Endothelial cell (in vitro differentiated cells): ENCODE measurements at regions not wholly inside any gene's neighbourhood (a gene's known extent, or its start where the extent isn't known, plus 50 kb on each side); places are given as distances from the start of the nearest gene placed in this dataset.

Experiments
- DNase-seq: peaks from one replicate; pipeline ENCODE4 v3.0.0; 2021; ENCODE audit warnings: low spot score
- H3K27ac Mint-ChIP-seq: one replicate; pipeline ENCODE4 v1.8.0; 2021; ENCODE audit warnings: mixed read lengths, inconsistent platforms; ENCODE audit not compliant: unreplicated experiment
- H3K27me3 Mint-ChIP-seq: one replicate; pipeline ENCODE4 v1.8.0; 2021; ENCODE audit warnings: mild to moderate bottlenecking, moderate library complexity, mixed read lengths, inconsistent platforms; ENCODE audit not compliant: unreplicated experiment
- H3K36me3 Mint-ChIP-seq: one replicate; pipeline ENCODE4 v1.8.0; 2021; ENCODE audit warnings: mild to moderate bottlenecking, low read depth, mixed read lengths, inconsistent platforms; ENCODE audit not compliant: unreplicated experiment
- H3K4me1 Mint-ChIP-seq: one replicate; pipeline ENCODE4 v1.8.0; 2021; ENCODE audit warnings: mild to moderate bottlenecking, mixed read lengths, inconsistent platforms; ENCODE audit not compliant: unreplicated experiment
- H3K4me3 Mint-ChIP-seq: one replicate; pipeline ENCODE4 v1.8.0; 2021; ENCODE audit warnings: mild to moderate bottlenecking, mixed read lengths, inconsistent platforms; ENCODE audit not compliant: unreplicated experiment
- H3K9me3 Mint-ChIP-seq: one replicate; pipeline ENCODE4 v1.8.0; 2021; ENCODE audit warnings: mixed read lengths, inconsistent platforms; ENCODE audit not compliant: unreplicated experiment
- CTCF ChIP-seq: fragments of 200-600 bp; sonication (generic); IDR thresholded peaks from one replicate; pipeline ENCODE4 v1.5.0; 2021; ENCODE audit warnings: antibody characterized with exemption; ENCODE audit not compliant: unreplicated experiment

- no peaks in the 10 kb centered on the region for H3K4me1 Mint-ChIP-seq
- DNase-seq = no peak
- no peak overlapping the region for H3K4me3 Mint-ChIP-seq
- H3K27me3 Mint-ChIP-seq = no peaks in the 10 kb centered on the region
- H3K36me3 Mint-ChIP-seq = no peaks in the 10 kb centered on the region
- no peak for TF ChIP-seq CTCF
- H3K9me3 Mint-ChIP-seq = no peaks in the 10 kb centered on the region
- no peak overlapping the region for H3K27ac Mint-ChIP-seq
Observed at GRCh38 chr4:79512363-79512762, 104.3 kb upstream of the GK2 start.

GRCh38 chr4:79502081-79502480, 94.1 kb upstream of the GK2 start:
- Mint-ChIP-seq H3K4me1 (peaks cover 2% of the 10 kb centered on the region), H3K36me3 (no peaks in the 10 kb centered on the region), H3K4me3 (no peak overlapping the region), H3K27me3 (no peaks in the 10 kb centered on the region), H3K9me3 (no peaks in the 10 kb centered on the region), H3K27ac (no peak overlapping the region)
- no peak for DNase-seq
- TF ChIP-seq CTCF = no peak

- Mint-ChIP-seq H3K4me1 (no peaks in the 10 kb centered on the region), H3K36me3 (no peaks in the 10 kb centered on the region), H3K9me3 (no peaks in the 10 kb centered on the region), H3K27me3 (no peaks in the 10 kb centered on the region), H3K4me3 (no peak overlapping the region), H3K27ac (no peak overlapping the region)
- no peak for DNase-seq
- no peak for TF ChIP-seq CTCF
Observed at GRCh38 chr4:79498282-79498681, 90.3 kb upstream of the GK2 start.

- DNase-seq = no peak
- no peak for TF ChIP-seq CTCF
- Mint-ChIP-seq H3K27me3 (no peaks in the 10 kb centered on the region), H3K4me3 (no peak overlapping the region), H3K9me3 (no peaks in the 10 kb centered on the region), H3K4me1 (no peaks in the 10 kb centered on the region), H3K27ac (no peak overlapping the region), H3K36me3 (no peaks in the 10 kb centered on the region)
Observed at GRCh38 chr4:79497001-79497400, 89.0 kb upstream of the GK2 start.

- Mint-ChIP-seq H3K4me1 (no peaks in the 10 kb centered on the region), H3K36me3 (no peaks in the 10 kb centered on the region), H3K27ac (no peak overlapping the region), H3K9me3 (no peaks in the 10 kb centered on the region), H3K4me3 (no peak overlapping the region), H3K27me3 (no peaks in the 10 kb centered on the region)
- no peak for TF ChIP-seq CTCF
- DNase-seq = no peak
Observed at GRCh38 chr4:79495447-79495846, 87.4 kb upstream of the GK2 start.
